Stimulated activated CD4-positive, alpha-beta T cell treated with anti-CD3 and anti-CD28 coated beads, Interleukin-15, amount 100 ng/mL, for 24 hours (primary cell): ENCODE measurements at regions not wholly inside any gene's neighbourhood (a gene's known extent, or its start where the extent isn't known, plus 50 kb on each side); places are given as distances from the start of the nearest gene placed in this dataset.

Experiments used
- DNase-seq: peaks from one replicate; pipeline ENCODE4 v3.0.0-alpha.2; 2020

- DNase-seq: no peak
Measured at GRCh38 chr4:8796096-8796495, 75.5 kb downstream of the HMX1 start.

GRCh38 chr4:8795140-8795539 is 76.5 kb downstream of the HMX1 start:
- DNase-seq: no peak

- DNase-seq: no peak
Measured at GRCh38 chr4:8794491-8794890, 77.1 kb downstream of the HMX1 start.

- no peak for DNase-seq
Measured at GRCh38 chr4:8793571-8794160, 78.0 kb downstream of the HMX1 start.

GRCh38 chr4:8792491-8792890 is 79.1 kb downstream of the HMX1 start:
- DNase-seq: no peak

GRCh38 chr4:8791609-8792008 is 80.0 kb downstream of the HMX1 start:
- no peak for DNase-seq

- no peak for DNase-seq
Measured at GRCh38 chr4:8790749-8791148, 80.9 kb downstream of the HMX1 start.

GRCh38 chr4:8788174-8788573 is 83.5 kb downstream of the HMX1 start:
- no peak for DNase-seq

- no peak for DNase-seq
Measured at GRCh38 chr4:8786166-8786565, 85.5 kb downstream of the HMX1 start.

- DNase-seq: no peak
Measured at GRCh38 chr4:8785656-8786142, 85.9 kb downstream of the HMX1 start.

- no peak for DNase-seq
Measured at GRCh38 chr4:8783736-8784135, 87.9 kb downstream of the HMX1 start.

GRCh38 chr4:8782135-8782534 is 89.5 kb downstream of the HMX1 start:
- no peak for DNase-seq

GRCh38 chr4:8781641-8782040 is 90.0 kb downstream of the HMX1 start:
- DNase-seq: no peak

- DNase-seq: no peak
Measured at GRCh38 chr4:8780596-8781368, 90.9 kb downstream of the HMX1 start.

- DNase-seq: no peak
Measured at GRCh38 chr4:8780086-8780485, 91.6 kb downstream of the HMX1 start.

- no peak for DNase-seq
Measured at GRCh38 chr4:8779490-8779932, 92.1 kb downstream of the HMX1 start.

GRCh38 chr4:8778760-8779159 is 92.9 kb downstream of the HMX1 start:
- DNase-seq: no peak

- no peak for DNase-seq
Measured at GRCh38 chr4:8778291-8778690, 93.3 kb downstream of the HMX1 start.

GRCh38 chr4:8777320-8778196 is 94.1 kb downstream of the HMX1 start:
- no peak for DNase-seq

- no peak for DNase-seq
Measured at GRCh38 chr4:8776366-8776765, 95.3 kb downstream of the HMX1 start.

- no peak for DNase-seq
Measured at GRCh38 chr4:8775751-8776355, 95.8 kb downstream of the HMX1 start.

- DNase-seq: no peak
Measured at GRCh38 chr4:8775121-8775520, 96.5 kb downstream of the HMX1 start.

GRCh38 chr4:8774071-8774470 is 97.6 kb downstream of the HMX1 start:
- no peak for DNase-seq
